OCI-LY7 (cell line): ENCODE measurements at regions not wholly inside any gene's neighbourhood (a gene's known extent, or its start where the extent isn't known, plus 50 kb on each side); places are given as distances from the start of the nearest gene placed in this dataset.

Experiments
- BruUV-seq: library from RNA; stranded (reverse); fragments of 400-500 nt; replicated peaks from 2 replicates; lab custom pipeline; 2021; lab: Mats Ljungman, UMichigan
- CTCF ChIA-PET: fragments of 300-600 bp; sonication (Branson Sonifier 250); formaldehyde crosslinking; loops from one replicate; lab custom pipeline; 2022; ENCODE audit warnings: antibody characterized with exemption; ENCODE audit not compliant: unreplicated experiment; lab: Charles Lee
- POLR2A ChIA-PET: fragments of 300-600 bp; sonication (Branson Sonifier 250); formaldehyde crosslinking; loops from one replicate; lab custom pipeline; 2022; ENCODE audit warnings: antibody characterized with exemption; lab: Charles Lee
- DNase-seq: peaks from one replicate; pipeline ENCODE4 v3.0.0-alpha.2; 2015; ENCODE audit warnings: low spot score
- H2AFZ ChIP-seq: fragments of 200-600 bp; sonication (generic), shearing (Covaris generic); 2 replicates; pipeline ENCODE4 v1.6.1; 2014; ENCODE audit warnings: mild to moderate bottlenecking, antibody characterized with exemption, low read length, moderate library complexity
- H3K27ac ChIP-seq: fragments of 200-600 bp; sonication (generic); 2 replicates; pipeline ENCODE4 v1.5.1; 2014; ENCODE audit warnings: mixed run types, low read depth, mild to moderate bottlenecking, moderate library complexity, low read length, inconsistent platforms; ENCODE audit not compliant: poor library complexity, severe bottlenecking
- H3K36me3 ChIP-seq: fragments of 200-600 bp; sonication (generic); 2 replicates; pipeline ENCODE4 v1.6.1; 2014; ENCODE audit warnings: mild to moderate bottlenecking, antibody characterized with exemption, low read length, moderate library complexity, mixed read lengths; ENCODE audit not compliant: insufficient read depth
- H3K4me1 ChIP-seq: fragments of 200-600 bp; sonication (generic); 2 replicates; pipeline ENCODE4 v1.5.1; 2014; ENCODE audit warnings: mild to moderate bottlenecking, low read length; ENCODE audit not compliant: insufficient read depth, poor library complexity, severe bottlenecking
- H3K4me2 ChIP-seq: fragments of 200-600 bp; sonication (generic); 2 replicates; pipeline ENCODE4 v1.6.1; 2014; ENCODE audit warnings: mild to moderate bottlenecking, low read length
- H3K4me3 ChIP-seq: fragments of 200-600 bp; sonication (generic); 2 replicates; pipeline ENCODE4 v1.5.1; 2014; ENCODE audit warnings: mild to moderate bottlenecking, low read depth, low read length; ENCODE audit not compliant: poor library complexity, severe bottlenecking
- H3K79me2 ChIP-seq: fragments of 200-600 bp; sonication (generic); 2 replicates; pipeline ENCODE4 v1.6.1; 2016; ENCODE audit warnings: low read depth, mild to moderate bottlenecking, low read length, moderate library complexity, mixed read lengths; ENCODE audit not compliant: insufficient read depth
- H3K9me2 ChIP-seq: fragments of 200-600 bp; sonication (generic); 2 replicates; pipeline ENCODE4 v1.6.1; 2016; ENCODE audit warnings: mild to moderate bottlenecking, low read length, mixed read lengths; ENCODE audit not compliant: insufficient read depth
- H3K9me3 ChIP-seq: fragments of 200-600 bp; sonication (generic); 2 replicates; pipeline ENCODE4 v1.6.1; 2014; ENCODE audit warnings: mild to moderate bottlenecking, mixed run types, low read length, mixed read lengths
- H4K20me1 ChIP-seq: fragments of 200-600 bp; sonication (generic); 2 replicates; pipeline ENCODE4 v1.6.1; 2014; ENCODE audit warnings: mild to moderate bottlenecking, antibody characterized with exemption, low read length, moderate library complexity, mixed read lengths; ENCODE audit not compliant: insufficient read depth
- EZH2phosphoT487 ChIP-seq: fragments of 200-600 bp; sonication (generic); IDR thresholded peaks from 2 replicates; pipeline ENCODE4 v1.6.1; 2018; ENCODE audit warnings: low read depth, borderline replicate concordance, mild to moderate bottlenecking, mixed run types, antibody characterized with exemption, low read length, moderate library complexity, mixed read lengths
- intact Hi-C: fragments of 100-400 bp; cut with micrococcal nuclease; formaldehyde crosslinking; loops from one replicate; pipeline ENCODE4 v1.10.0; 2022; ENCODE audit not compliant: unreplicated experiment
- TF ChIP-seq, protein P1 (sequence below): fragments of 200-600 bp; sonication (generic); conservative IDR thresholded peaks from 2 replicates; pipeline ENCODE4 v1.5.1; 2014; ENCODE audit warnings: mild to moderate bottlenecking, antibody characterized with exemption, low read length, moderate library complexity, mixed read lengths

GRCh38 chr6:1118287-1118647 is 193.6 kb upstream of the FOXQ1 start:
- BruUV-seq = no TSS peak
- CTCF ChIA-PET = no interaction called here
- TF ChIP-seq EZH2phosphoT487 = no peak
- TF ChIP-seq, protein P1, sequence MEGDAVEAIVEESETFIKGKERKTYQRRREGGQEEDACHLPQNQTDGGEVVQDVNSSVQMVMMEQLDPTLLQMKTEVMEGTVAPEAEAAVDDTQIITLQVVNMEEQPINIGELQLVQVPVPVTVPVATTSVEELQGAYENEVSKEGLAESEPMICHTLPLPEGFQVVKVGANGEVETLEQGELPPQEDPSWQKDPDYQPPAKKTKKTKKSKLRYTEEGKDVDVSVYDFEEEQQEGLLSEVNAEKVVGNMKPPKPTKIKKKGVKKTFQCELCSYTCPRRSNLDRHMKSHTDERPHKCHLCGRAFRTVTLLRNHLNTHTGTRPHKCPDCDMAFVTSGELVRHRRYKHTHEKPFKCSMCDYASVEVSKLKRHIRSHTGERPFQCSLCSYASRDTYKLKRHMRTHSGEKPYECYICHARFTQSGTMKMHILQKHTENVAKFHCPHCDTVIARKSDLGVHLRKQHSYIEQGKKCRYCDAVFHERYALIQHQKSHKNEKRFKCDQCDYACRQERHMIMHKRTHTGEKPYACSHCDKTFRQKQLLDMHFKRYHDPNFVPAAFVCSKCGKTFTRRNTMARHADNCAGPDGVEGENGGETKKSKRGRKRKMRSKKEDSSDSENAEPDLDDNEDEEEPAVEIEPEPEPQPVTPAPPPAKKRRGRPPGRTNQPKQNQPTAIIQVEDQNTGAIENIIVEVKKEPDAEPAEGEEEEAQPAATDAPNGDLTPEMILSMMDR = no peak
- Histone ChIP-seq H3K36me3 (no peaks in the 10 kb centered on the region), H3K9me2 (no peaks in the 10 kb centered on the region), H3K79me2 (no peaks in the 10 kb centered on the region), H3K27ac (no peak overlapping the region), H3K4me3 (no peak overlapping the region), H2AFZ (no peak overlapping the region), H3K4me2 (no peak overlapping the region), H3K9me3 (no peaks in the 10 kb centered on the region), H3K4me1 (no peaks in the 10 kb centered on the region), H4K20me1 (no peaks in the 10 kb centered on the region)
- intact Hi-C loops = no loop called here
- no peak for DNase-seq
- POLR2A ChIA-PET = no interaction called here

GRCh38 chr6:1117530-1118286 is 194.2 kb upstream of the FOXQ1 start:
- no peak overlapping the region for H3K4me3 ChIP-seq
- no TSS peak for BruUV-seq
- intact Hi-C loops = no loop called here
- no peaks in the 10 kb centered on the region for H3K9me2 ChIP-seq
- H4K20me1 ChIP-seq = no peaks in the 10 kb centered on the region
- no peak overlapping the region for H3K27ac ChIP-seq
- H3K9me3 ChIP-seq = no peaks in the 10 kb centered on the region
- CTCF ChIA-PET = no interaction called here
- H3K79me2 ChIP-seq = no peaks in the 10 kb centered on the region
- TF ChIP-seq EZH2phosphoT487 = no peak
- TF ChIP-seq, protein P1 = no peak
- H2AFZ ChIP-seq = no peak overlapping the region
- POLR2A ChIA-PET = no interaction called here
- H3K36me3 ChIP-seq = no peaks in the 10 kb centered on the region
- DNase-seq = no peak
- H3K4me1 ChIP-seq = no peaks in the 10 kb centered on the region
- H3K4me2 ChIP-seq = no peak overlapping the region

DNA sequence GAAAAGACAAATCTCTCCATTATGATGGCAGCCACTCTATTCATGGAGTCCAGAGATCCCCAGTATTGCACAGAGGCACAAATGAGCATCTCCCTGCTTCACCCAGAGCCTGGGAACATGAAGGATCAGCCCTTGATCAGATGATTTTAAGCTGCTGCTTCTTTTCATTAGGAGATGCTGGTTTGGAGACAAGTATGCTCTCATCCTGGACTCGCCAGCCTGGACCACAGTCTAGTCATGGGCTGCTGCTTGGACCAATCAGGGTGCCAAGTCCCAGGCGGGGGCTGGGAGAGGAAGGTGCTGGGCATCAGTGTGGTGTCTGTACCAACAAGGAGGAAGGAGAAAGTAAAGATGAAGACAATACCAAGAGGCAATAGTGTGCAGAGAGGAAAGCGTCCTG is 195.7 kb upstream of the FOXQ1 start:
- H3K9me2 ChIP-seq = no peaks in the 10 kb centered on the region
- no peaks in the 10 kb centered on the region for H3K79me2 ChIP-seq
- H3K4me1 ChIP-seq = no peaks in the 10 kb centered on the region
- ChIA-PET CTCF (no interaction called here), POLR2A (no interaction called here)
- intact Hi-C loops = no loop called here
- BruUV-seq = no TSS peak
- no peak overlapping the region for H3K27ac ChIP-seq
- TF ChIP-seq, protein P1 = no peak
- no peak for TF ChIP-seq EZH2phosphoT487
- no peak overlapping the region for H3K4me2 ChIP-seq
- H3K36me3 ChIP-seq = no peaks in the 10 kb centered on the region
- H4K20me1 ChIP-seq = no peaks in the 10 kb centered on the region
- H2AFZ ChIP-seq = no peak overlapping the region
- H3K4me3 ChIP-seq = no peak overlapping the region
- H3K9me3 ChIP-seq = no peaks in the 10 kb centered on the region
- no peak for DNase-seq
